HL-60 (cell line): ENCODE measurements at regions not wholly inside any gene's neighbourhood (a gene's known extent, or its start where the extent isn't known, plus 50 kb on each side); places are given as distances from the start of the nearest gene placed in this dataset.

ENCODE experiments used
- DNase-seq, 2 experiments: peaks; one replicate each; pipeline ENCODE4 v3.0.0-alpha.2; 2010 to 2020; ENCODE audit warnings: low read depth in 1 of 2, low spot score in 1 of 2
- H3K27ac ChIP-seq: fragments of 250-450 bp; sonication (Bioruptor Pico); replicated peaks from 2 replicates; pipeline ENCODE4 v1.5.1; 2020; ENCODE audit warnings: mild to moderate bottlenecking, moderate library complexity
- H3K27me3 ChIP-seq: fragments of 250-450 bp; sonication (Bioruptor Pico); 2 replicates; pipeline ENCODE4 v1.5.1; 2021; ENCODE audit warnings: mild to moderate bottlenecking, moderate library complexity; ENCODE audit not compliant: insufficient read depth, poor library complexity, severe bottlenecking
- H3K4me3 ChIP-seq: replicated peaks from 2 replicates; pipeline ENCODE4 v1.5.1; 2011; ENCODE audit warnings: mild to moderate bottlenecking, control low read depth, low read length; ENCODE audit not compliant: insufficient read depth
- GABPA ChIP-seq: IDR thresholded peaks from 2 replicates; pipeline ENCODE4 v1.6.1; 2012; ENCODE audit warnings: low read depth
- POLR2AphosphoS5 ChIP-seq: IDR thresholded peaks from 2 replicates; pipeline ENCODE4 v1.6.1; 2012; ENCODE audit warnings: low read depth
- SPI1 ChIP-seq: IDR thresholded peaks from 2 replicates; pipeline ENCODE4 v1.6.1; 2012; ENCODE audit warnings: low read depth, mild to moderate bottlenecking, borderline replicate concordance
- TF ChIP-seq, protein P1 (sequence below): IDR thresholded peaks from 2 replicates; pipeline ENCODE4 v1.6.1; 2012; ENCODE audit warnings: low read depth; ENCODE audit not compliant: insufficient replicate concordance
- TF ChIP-seq, protein P2 (sequence below): IDR thresholded peaks from one replicate; pipeline ENCODE4 v1.5.1; 2011; ENCODE audit warnings: low read length, control low read depth, inconsistent platforms; ENCODE audit not compliant: insufficient read depth

DNA sequence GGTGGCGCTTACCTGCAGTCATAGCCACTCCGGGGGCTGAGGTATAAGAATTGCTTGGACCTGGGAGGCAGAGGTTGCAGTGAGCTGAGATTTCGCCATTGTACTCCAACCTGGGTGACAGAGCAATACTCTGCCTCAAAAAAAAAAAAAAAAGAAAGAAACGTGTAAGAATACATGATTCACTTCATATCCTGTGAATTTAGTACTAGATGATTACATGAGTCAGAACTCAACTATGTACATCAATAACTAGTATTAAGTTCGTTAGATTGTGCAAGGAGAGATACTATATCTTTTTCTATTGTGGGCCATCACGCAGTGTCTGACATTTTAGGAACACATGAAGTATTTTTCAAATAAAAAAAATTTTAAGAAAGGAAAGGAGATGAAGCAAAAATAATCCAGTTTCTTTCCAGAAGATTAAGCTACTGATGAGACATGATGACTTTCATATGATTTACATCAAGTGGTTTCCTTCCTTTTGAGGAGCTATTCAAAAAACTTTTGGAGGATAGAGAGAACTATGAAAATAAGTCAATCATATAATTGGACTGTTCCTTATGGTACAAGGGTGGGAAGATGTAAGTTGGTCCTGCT, 64.7 kb upstream of the EXOC1L start:
- H3K27ac ChIP-seq: no peak overlapping the region
- no peaks in the 10 kb centered on the region for H3K27me3 ChIP-seq
- TF ChIP-seq SPI1 (no peak), GABPA (no peak), POLR2AphosphoS5 (no peak)
- TF ChIP-seq, protein P1, sequence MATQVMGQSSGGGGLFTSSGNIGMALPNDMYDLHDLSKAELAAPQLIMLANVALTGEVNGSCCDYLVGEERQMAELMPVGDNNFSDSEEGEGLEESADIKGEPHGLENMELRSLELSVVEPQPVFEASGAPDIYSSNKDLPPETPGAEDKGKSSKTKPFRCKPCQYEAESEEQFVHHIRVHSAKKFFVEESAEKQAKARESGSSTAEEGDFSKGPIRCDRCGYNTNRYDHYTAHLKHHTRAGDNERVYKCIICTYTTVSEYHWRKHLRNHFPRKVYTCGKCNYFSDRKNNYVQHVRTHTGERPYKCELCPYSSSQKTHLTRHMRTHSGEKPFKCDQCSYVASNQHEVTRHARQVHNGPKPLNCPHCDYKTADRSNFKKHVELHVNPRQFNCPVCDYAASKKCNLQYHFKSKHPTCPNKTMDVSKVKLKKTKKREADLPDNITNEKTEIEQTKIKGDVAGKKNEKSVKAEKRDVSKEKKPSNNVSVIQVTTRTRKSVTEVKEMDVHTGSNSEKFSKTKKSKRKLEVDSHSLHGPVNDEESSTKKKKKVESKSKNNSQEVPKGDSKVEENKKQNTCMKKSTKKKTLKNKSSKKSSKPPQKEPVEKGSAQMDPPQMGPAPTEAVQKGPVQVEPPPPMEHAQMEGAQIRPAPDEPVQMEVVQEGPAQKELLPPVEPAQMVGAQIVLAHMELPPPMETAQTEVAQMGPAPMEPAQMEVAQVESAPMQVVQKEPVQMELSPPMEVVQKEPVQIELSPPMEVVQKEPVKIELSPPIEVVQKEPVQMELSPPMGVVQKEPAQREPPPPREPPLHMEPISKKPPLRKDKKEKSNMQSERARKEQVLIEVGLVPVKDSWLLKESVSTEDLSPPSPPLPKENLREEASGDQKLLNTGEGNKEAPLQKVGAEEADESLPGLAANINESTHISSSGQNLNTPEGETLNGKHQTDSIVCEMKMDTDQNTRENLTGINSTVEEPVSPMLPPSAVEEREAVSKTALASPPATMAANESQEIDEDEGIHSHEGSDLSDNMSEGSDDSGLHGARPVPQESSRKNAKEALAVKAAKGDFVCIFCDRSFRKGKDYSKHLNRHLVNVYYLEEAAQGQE: no peak
- TF ChIP-seq, protein P2, sequence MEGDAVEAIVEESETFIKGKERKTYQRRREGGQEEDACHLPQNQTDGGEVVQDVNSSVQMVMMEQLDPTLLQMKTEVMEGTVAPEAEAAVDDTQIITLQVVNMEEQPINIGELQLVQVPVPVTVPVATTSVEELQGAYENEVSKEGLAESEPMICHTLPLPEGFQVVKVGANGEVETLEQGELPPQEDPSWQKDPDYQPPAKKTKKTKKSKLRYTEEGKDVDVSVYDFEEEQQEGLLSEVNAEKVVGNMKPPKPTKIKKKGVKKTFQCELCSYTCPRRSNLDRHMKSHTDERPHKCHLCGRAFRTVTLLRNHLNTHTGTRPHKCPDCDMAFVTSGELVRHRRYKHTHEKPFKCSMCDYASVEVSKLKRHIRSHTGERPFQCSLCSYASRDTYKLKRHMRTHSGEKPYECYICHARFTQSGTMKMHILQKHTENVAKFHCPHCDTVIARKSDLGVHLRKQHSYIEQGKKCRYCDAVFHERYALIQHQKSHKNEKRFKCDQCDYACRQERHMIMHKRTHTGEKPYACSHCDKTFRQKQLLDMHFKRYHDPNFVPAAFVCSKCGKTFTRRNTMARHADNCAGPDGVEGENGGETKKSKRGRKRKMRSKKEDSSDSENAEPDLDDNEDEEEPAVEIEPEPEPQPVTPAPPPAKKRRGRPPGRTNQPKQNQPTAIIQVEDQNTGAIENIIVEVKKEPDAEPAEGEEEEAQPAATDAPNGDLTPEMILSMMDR: no peak
- no peak overlapping the region for H3K4me3 ChIP-seq
- DNase-seq: no peak

DNA sequence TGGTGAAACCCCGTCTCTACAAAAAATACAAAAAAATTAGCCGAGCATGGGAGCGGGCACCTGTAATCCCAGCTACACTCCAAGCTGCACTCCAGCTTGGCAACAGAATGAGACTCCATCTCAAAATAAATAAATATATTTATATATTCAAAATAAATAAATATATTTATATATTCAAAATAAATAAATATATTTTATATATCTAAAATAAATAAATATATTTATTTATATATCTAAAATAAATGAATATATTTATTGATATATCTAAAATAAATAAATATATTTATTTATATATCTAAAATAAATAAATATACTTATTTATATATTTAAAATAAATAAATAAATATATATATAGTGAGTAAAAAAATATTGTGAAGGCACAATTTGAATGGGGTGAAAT, 63.4 kb upstream of the EXOC1L start:
- DNase-seq: no peak
- Histone ChIP-seq H3K27me3 (no peaks in the 10 kb centered on the region), H3K4me3 (no peak overlapping the region), H3K27ac (no peak overlapping the region)
- no peak for TF ChIP-seq GABPA
- TF ChIP-seq SPI1: no peak
- TF ChIP-seq, protein P1: no peak
- TF ChIP-seq POLR2AphosphoS5: no peak
- TF ChIP-seq, protein P2: no peak

DNA sequence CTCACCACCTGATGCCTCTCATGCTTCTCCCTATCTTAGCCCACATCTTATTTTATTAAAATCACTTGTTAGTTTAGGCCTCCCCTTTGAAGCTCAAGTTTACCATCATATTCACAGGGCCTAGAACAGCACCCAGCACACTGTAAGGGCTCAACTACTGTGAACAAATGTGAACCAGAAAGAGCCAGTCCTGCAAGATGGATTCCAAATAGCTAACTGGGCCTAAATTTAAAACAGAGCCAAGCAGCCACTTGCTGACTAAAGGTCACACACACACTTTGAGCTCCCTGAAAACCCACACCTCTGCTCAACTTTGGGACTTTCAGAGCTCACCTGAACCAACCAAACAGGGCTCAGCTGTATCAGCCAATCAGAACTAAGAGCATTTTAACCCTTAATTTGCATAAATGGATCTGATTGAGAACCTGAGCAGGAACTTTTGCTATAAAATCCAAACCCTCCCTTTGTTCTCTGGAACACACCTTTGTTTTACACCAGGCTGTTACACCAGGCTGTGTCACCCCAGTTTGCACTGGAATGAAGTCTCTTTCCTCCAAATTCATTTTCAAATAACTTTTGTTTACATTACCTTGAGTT, 62.1 kb upstream of the EXOC1L start:
- TF ChIP-seq, protein P2: no peak
- no peak for TF ChIP-seq POLR2AphosphoS5
- Histone ChIP-seq H3K27ac (no peak overlapping the region), H3K4me3 (no peak overlapping the region), H3K27me3 (no peaks in the 10 kb centered on the region)
- no peak for DNase-seq

DNA sequence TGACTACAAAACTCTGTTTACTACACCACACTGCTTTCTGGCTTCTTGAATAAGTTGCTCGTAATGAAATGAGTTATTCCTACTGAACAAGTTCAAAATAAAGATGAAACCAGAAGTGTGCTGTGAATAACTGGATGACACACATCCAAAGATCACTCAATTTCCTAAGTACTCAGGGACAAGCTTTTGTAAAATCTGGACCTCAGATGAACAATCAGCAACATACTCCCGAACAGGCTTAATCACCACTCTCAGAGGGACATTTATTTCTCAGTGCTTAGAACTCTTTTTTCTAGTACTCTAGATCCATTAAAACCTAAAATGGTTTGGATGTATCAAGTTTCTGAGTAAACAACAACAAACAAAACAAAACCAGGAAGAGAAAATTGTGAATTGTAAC, 61.5 kb upstream of the EXOC1L start:
- Histone ChIP-seq H3K4me3 (no peak overlapping the region), H3K27me3 (no peaks in the 10 kb centered on the region), H3K27ac (no peak overlapping the region)
- TF ChIP-seq, protein P2: no peak
- no peak for TF ChIP-seq POLR2AphosphoS5
- TF ChIP-seq SPI1: no peak
- no peak for TF ChIP-seq GABPA
- TF ChIP-seq, protein P1: no peak
- no peak for DNase-seq
